ENCODE measurements at regions not wholly inside any gene's neighbourhood (a gene's known extent, or its start where the extent isn't known, plus 50 kb on each side); places are given as distances from the start of the nearest gene placed in this dataset.

- no peak for DNase-seq (ENCODE audit: low spot score)
- no peak for TF ChIP-seq CTCF (IDR thresholded peaks at IDR 0.05; ENCODE audit: extremely low read depth, insufficient read depth, missing control alignments)
- in situ Hi-C loops (cut with MboI; ENCODE audit: low pct_unique_long_range_greater_than_20kb, low sequenced_read_pairs, unreplicated experiment), result no loop called here
Observed at GRCh38 chr1:98047171-98047570, 126.3 kb upstream of the DPYD start.

GRCh38 chr1:98045767-98046641 lies 125.2 kb upstream of the DPYD start:
- in situ Hi-C loops (cut with MboI; ENCODE audit: low pct_unique_long_range_greater_than_20kb, low sequenced_read_pairs, unreplicated experiment), result no loop called here
- TF ChIP-seq CTCF (IDR thresholded peaks at IDR 0.05; ENCODE audit: extremely low read depth, insufficient read depth, missing control alignments), result no peak
- DNase-seq (ENCODE audit: low spot score), result no peak

GRCh38 chr1:98045211-98045766 lies 124.5 kb upstream of the DPYD start:
- in situ Hi-C loops (cut with MboI; ENCODE audit: low pct_unique_long_range_greater_than_20kb, low sequenced_read_pairs, unreplicated experiment), result no loop called here
- no peak for TF ChIP-seq CTCF (IDR thresholded peaks at IDR 0.05; ENCODE audit: extremely low read depth, insufficient read depth, missing control alignments)

GRCh38 chr1:98044766-98045165 lies 123.9 kb upstream of the DPYD start:
- no peak for TF ChIP-seq CTCF (IDR thresholded peaks at IDR 0.05; ENCODE audit: extremely low read depth, insufficient read depth, missing control alignments)
- no peak for DNase-seq (ENCODE audit: low spot score)
- in situ Hi-C loops (cut with MboI; ENCODE audit: low pct_unique_long_range_greater_than_20kb, low sequenced_read_pairs, unreplicated experiment), result no loop called here

More at GRCh38 chr1:98045211-98045766, 124.5 kb upstream of the DPYD start:
- DNase-seq (ENCODE audit: low spot score), result no peak

- in situ Hi-C loops (cut with MboI; ENCODE audit: low pct_unique_long_range_greater_than_20kb, low sequenced_read_pairs, unreplicated experiment), result no loop called here
- DNase-seq (ENCODE audit: low spot score), result no peak
- no peak for TF ChIP-seq CTCF (IDR thresholded peaks at IDR 0.05; ENCODE audit: extremely low read depth, insufficient read depth, missing control alignments)
Observed at GRCh38 chr1:98044071-98044697, 123.3 kb upstream of the DPYD start.

- TF ChIP-seq CTCF (IDR thresholded peaks at IDR 0.05; ENCODE audit: extremely low read depth, insufficient read depth, missing control alignments), result no peak
- in situ Hi-C loops (cut with MboI; ENCODE audit: low pct_unique_long_range_greater_than_20kb, low sequenced_read_pairs, unreplicated experiment), result no loop called here
- DNase-seq (ENCODE audit: low spot score), result no peak
Observed at GRCh38 chr1:98035602-98036002, 114.8 kb upstream of the DPYD start.
